OCI-LY7 (cell line): ENCODE measurements at regions not wholly inside any gene's neighbourhood (a gene's known extent, or its start where the extent isn't known, plus 50 kb on each side); places are given as distances from the start of the nearest gene placed in this dataset.

Source experiments
- CTCF ChIP-seq: fragments of 200-600 bp; sonication (generic); conservative IDR thresholded peaks from 2 replicates; pipeline ENCODE4 v1.5.1; 2014; ENCODE audit warnings: mild to moderate bottlenecking, antibody characterized with exemption, low read length, moderate library complexity, mixed read lengths
- EZH2phosphoT487 ChIP-seq: fragments of 200-600 bp; sonication (generic); IDR thresholded peaks from 2 replicates; pipeline ENCODE4 v1.6.1; 2018; ENCODE audit warnings: low read depth, borderline replicate concordance, mild to moderate bottlenecking, mixed run types, antibody characterized with exemption, low read length, moderate library complexity, mixed read lengths

DNA sequence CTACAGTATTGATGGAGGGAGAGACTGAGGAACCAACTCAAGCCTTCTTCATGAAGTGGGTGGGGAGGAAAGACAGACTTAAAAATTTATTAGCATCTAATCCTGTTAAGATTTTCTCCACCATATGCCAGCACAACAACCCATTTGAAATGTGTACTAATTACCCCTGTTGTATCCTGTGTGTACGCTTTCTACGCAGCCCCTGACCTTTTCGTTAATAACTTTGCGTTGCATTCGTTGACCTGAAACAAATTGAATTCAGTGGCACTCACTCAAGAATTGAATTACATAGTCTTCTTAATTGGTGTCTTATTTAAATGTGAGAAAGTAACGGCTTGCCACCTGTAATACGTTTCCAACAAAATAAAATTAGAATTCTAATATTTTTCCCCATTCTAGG, 113.9 kb downstream of the LINC00237 start:
- TF ChIP-seq CTCF (no peak), EZH2phosphoT487 (no peak)
